GM18499 (cell line): ENCODE measurements at regions not wholly inside any gene's neighbourhood (a gene's known extent, or its start where the extent isn't known, plus 50 kb on each side); places are given as distances from the start of the nearest gene placed in this dataset.

Source experiments
- ATAC-seq: cut with Tn5 transposase; IDR thresholded peaks from one replicate; pipeline ENCODE4 v1.9.1; 2021; ENCODE audit warnings: moderate number of reproducible peaks; ENCODE audit not compliant: insufficient read depth, unreplicated experiment

- no peak for ATAC-seq
Observed at GRCh38 chr17:77001487-77001886, 133.3 kb downstream of the MGAT5B start.

- ATAC-seq, result no peak
Observed at GRCh38 chr17:77002103-77003045, 134.2 kb downstream of the MGAT5B start.

GRCh38 chr17:77003699-77004098, 135.5 kb downstream of the MGAT5B start:
- ATAC-seq, result no peak

GRCh38 chr17:77006971-77007649, 133.7 kb upstream of the SEC14L1 start:
- ATAC-seq, result no peak

GRCh38 chr17:77009877-77010276, 130.9 kb upstream of the SEC14L1 start:
- ATAC-seq, result no peak

GRCh38 chr17:77010667-77011066, 130.1 kb upstream of the SEC14L1 start:
- no peak for ATAC-seq

GRCh38 chr17:77011173-77012011, 129.4 kb upstream of the SEC14L1 start:
- no peak for ATAC-seq

- ATAC-seq, result no peak
Observed at GRCh38 chr17:77018504-77018903, 122.3 kb upstream of the SEC14L1 start.

- no peak for ATAC-seq
Observed at GRCh38 chr17:77019893-77020379, 120.8 kb upstream of the SEC14L1 start.

GRCh38 chr17:77020973-77021372, 119.8 kb upstream of the SEC14L1 start:
- no peak for ATAC-seq

- no peak for ATAC-seq
Observed at GRCh38 chr17:77022766-77023165, 118.0 kb upstream of the SEC14L1 start.

- ATAC-seq, result no peak
Observed at GRCh38 chr17:77025781-77026180, 115.0 kb upstream of the SEC14L1 start.

GRCh38 chr17:77027271-77027889, 113.4 kb upstream of the SEC14L1 start:
- no peak for ATAC-seq

- no peak for ATAC-seq
Observed at GRCh38 chr17:77028900-77029299, 111.9 kb upstream of the SEC14L1 start.

- no peak for ATAC-seq
Observed at GRCh38 chr17:77032929-77033328, 107.8 kb upstream of the SEC14L1 start.

- ATAC-seq, result no peak
Observed at GRCh38 chr17:77033892-77034404, 106.8 kb upstream of the SEC14L1 start.

- ATAC-seq, result no peak
Observed at GRCh38 chr17:77034677-77035424, 105.9 kb upstream of the SEC14L1 start.

GRCh38 chr17:77035526-77035925, 105.2 kb upstream of the SEC14L1 start:
- ATAC-seq, result no peak
